ENCODE measurements at regions not wholly inside any gene's neighbourhood (a gene's known extent, or its start where the extent isn't known, plus 50 kb on each side); places are given as distances from the start of the nearest gene placed in this dataset.
A peak's percentile ranks its signal among the peaks of the same experiment; 100 is the strongest.

DNA sequence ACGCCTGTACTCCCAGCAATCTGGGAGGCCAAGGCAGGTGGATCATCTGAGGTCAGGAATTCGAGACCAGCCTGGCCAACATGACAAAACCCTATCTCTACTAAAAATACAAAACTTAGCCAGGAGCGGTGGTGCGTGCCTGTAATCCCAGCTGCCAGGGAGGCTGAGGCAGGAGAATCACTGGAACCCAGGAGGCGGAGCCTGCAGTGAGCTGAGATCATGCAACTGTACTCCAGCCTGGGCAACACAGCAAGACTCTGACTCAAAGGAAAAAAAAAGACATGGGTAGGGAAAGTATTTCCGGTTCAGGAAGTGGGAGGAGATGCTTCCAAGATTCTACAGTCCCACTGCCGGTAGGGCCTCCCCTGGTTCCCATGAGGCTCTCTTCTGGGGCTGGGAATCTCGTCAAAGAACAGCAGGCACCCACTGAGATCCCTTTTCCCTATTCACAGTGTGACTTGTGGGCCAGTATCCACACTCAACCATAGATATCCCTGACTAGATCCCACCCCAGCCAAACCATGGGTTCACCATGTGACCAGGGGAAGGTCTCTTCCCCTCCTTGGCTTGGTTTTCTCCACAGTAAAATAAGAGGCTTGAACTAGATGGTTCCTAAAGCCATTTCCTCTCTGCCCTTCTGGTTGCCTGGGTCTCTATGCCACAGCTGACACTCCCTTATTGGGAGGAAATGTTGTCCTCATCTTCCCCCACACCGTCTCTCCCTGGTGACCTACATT lies 443.3 kb downstream of the BUD13 start:
- no peak for TF ChIP-seq POLR2A (IDR thresholded peaks at IDR 0.05)
- TF ChIP-seq, protein P1, sequence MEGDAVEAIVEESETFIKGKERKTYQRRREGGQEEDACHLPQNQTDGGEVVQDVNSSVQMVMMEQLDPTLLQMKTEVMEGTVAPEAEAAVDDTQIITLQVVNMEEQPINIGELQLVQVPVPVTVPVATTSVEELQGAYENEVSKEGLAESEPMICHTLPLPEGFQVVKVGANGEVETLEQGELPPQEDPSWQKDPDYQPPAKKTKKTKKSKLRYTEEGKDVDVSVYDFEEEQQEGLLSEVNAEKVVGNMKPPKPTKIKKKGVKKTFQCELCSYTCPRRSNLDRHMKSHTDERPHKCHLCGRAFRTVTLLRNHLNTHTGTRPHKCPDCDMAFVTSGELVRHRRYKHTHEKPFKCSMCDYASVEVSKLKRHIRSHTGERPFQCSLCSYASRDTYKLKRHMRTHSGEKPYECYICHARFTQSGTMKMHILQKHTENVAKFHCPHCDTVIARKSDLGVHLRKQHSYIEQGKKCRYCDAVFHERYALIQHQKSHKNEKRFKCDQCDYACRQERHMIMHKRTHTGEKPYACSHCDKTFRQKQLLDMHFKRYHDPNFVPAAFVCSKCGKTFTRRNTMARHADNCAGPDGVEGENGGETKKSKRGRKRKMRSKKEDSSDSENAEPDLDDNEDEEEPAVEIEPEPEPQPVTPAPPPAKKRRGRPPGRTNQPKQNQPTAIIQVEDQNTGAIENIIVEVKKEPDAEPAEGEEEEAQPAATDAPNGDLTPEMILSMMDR (IDR thresholded peaks at IDR 0.05), result no peak
- DNase-seq, result peak; percentile 21
- H3K9me3 ChIP-seq, result no peaks in the 10 kb centered on the region
- H3K27me3 ChIP-seq, result no peaks in the 10 kb centered on the region
- 82 to 84% methylated on average over 9 of the region's 9 CpGs for WGBS, 2 donors
- no peak overlapping the region for H3K4me3 ChIP-seq
- no peak overlapping the region for H3K27ac ChIP-seq
- no peaks in the 10 kb centered on the region for H3K36me3 ChIP-seq (ENCODE audit: low read depth, missing control alignments)
- intact Hi-C loops (cut with DNase I; ENCODE audit: low total_unique reads), result no loop called here
- H3K4me1 ChIP-seq, result no peaks in the 10 kb centered on the region

DNA sequence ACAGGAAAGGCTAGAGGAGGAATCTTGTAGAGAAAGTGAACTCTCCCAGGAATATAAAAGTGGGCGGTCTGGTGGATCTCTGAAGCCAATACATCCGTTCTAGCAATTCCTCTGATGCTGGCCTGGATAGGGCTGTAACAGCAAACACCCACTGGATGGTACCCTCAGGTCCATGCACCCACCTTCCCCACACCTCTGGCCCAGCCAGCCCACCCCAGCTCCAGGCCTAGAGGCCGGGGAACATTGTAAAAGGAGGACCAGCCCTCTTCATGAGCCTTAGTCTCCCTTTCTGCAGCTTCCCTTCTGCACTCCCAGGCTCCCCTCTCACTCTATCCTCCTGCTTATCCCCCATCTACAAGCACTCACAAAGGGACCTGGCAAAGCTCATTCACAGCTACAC lies 443.9 kb downstream of the BUD13 start:
- Histone ChIP-seq H3K4me1 (no peaks in the 10 kb centered on the region), H3K4me3 (no peak overlapping the region), H3K36me3 (ENCODE audit: low read depth, missing control alignments) (no peaks in the 10 kb centered on the region), H3K27ac (no peak overlapping the region), H3K27me3 (no peaks in the 10 kb centered on the region), H3K9me3 (no peaks in the 10 kb centered on the region)
- intact Hi-C loops (cut with DNase I; ENCODE audit: low total_unique reads), result no loop called here
- DNase-seq, result no peak
- no peak for TF ChIP-seq POLR2A (IDR thresholded peaks at IDR 0.05)
- TF ChIP-seq, protein P1 (IDR thresholded peaks at IDR 0.05), result no peak
- 80 to 87% methylated on average over 3 of the region's 3 CpGs for WGBS, 2 donors

DNA sequence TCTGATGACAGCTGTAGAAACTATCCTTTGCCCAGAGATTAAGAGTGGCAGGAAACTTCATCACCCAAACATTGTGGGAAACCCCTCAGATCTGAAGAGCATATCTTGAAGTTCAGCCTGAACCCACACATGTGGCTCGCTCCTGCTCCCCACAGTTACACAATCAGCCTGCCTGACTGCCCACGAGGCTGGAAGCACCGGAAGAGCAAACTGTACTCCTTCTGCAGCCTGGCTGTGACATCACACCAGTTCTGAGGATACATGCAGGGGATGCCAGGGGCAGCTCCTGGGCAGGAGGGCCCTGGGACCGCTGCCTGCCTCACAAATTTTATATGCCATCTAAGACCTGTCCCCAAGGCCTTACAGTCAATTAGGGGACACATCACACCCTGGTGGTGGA lies 444.4 kb downstream of the BUD13 start:
- DNase-seq, result no peak
- Histone ChIP-seq H3K4me3 (no peak overlapping the region), H3K27ac (no peak overlapping the region), H3K36me3 (ENCODE audit: low read depth, missing control alignments) (no peaks in the 10 kb centered on the region), H3K4me1 (no peaks in the 10 kb centered on the region), H3K9me3 (no peaks in the 10 kb centered on the region), H3K27me3 (no peaks in the 10 kb centered on the region)
- intact Hi-C loops (cut with DNase I; ENCODE audit: low total_unique reads), result no loop called here
- TF ChIP-seq, protein P1 (IDR thresholded peaks at IDR 0.05), result no peak
- TF ChIP-seq POLR2A (IDR thresholded peaks at IDR 0.05), result no peak
- WGBS, 2 donors, result 75 to 79% methylated on average over 4 of the region's 4 CpGs

DNA sequence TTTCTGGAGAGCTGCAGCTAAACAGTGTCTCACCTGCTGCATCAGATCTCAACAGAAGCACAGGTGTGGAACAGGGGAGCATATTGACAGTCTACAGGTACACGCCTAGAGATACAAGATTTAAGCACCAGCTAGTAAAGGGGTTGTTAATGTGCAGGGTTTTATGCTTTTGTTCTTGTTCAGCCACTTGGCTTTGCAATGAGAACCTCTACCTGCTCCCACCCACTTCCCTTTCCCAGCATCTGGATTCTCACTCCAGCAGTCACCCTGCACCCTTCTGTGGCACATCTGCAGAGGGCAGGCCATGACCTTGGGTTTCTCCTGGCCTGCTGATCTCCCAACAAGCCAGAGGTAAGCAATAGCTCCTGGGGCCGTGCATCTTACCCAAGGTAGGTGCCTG lies 446.6 kb downstream of the BUD13 start:
- H3K27ac ChIP-seq, result no peak overlapping the region
- WGBS, 2 donors, result 93 to 100% methylated on average over 1 to 2 of the region's 2 CpGs
- intact Hi-C loops (cut with DNase I; ENCODE audit: low total_unique reads), result no loop called here

More for the DNA sequence above, 446.6 kb downstream of the BUD13 start:
- H3K9me3 ChIP-seq, result no peaks in the 10 kb centered on the region
- TF ChIP-seq POLR2A (IDR thresholded peaks at IDR 0.05), result no peak
- TF ChIP-seq, protein P1 (IDR thresholded peaks at IDR 0.05), result no peak
- no peaks in the 10 kb centered on the region for H3K27me3 ChIP-seq
- no peaks in the 10 kb centered on the region for H3K4me1 ChIP-seq
- no peak for DNase-seq
- no peaks in the 10 kb centered on the region for H3K36me3 ChIP-seq (ENCODE audit: low read depth, missing control alignments)
- no peak overlapping the region for H3K4me3 ChIP-seq
